GM12878 (cell line): ENCODE measurements at regions not wholly inside any gene's neighbourhood (a gene's known extent, or its start where the extent isn't known, plus 50 kb on each side); places are given as distances from the start of the nearest gene placed in this dataset.

ENCODE experiments used
- ATAC-seq: fragments of 200-7000 bp; cut with Tn5 transposase; 3 replicates; pipeline ENCODE4 v1.9.1; 2020; ENCODE audit warnings: mild to moderate bottlenecking, moderate library complexity
- BruUV-seq: library from RNA; stranded (reverse); fragments of 400-500 nt; replicated peaks from 2 replicates; lab custom pipeline; 2021; lab: Mats Ljungman, UMichigan
- CTCF ChIA-PET: fragments of 300-600 bp; sonication (Branson Sonifier 250); formaldehyde crosslinking; extraction: SDS; loops from one replicate; lab custom pipeline; 2021; ENCODE audit warnings: inconsistent platforms; lab: Yijun Ruan, JAX
- POLR2A ChIA-PET: fragments of 350-600 bp; formaldehyde crosslinking; extraction: SDS; loops from one replicate; lab custom pipeline; 2021; ENCODE audit warnings: inconsistent platforms; lab: Charles Lee
- RAD21 ChIA-PET: fragments of 300-600 bp; sonication (Branson Sonifier 250); formaldehyde crosslinking; loops from one replicate; lab custom pipeline; 2023; ENCODE audit warnings: antibody characterized with exemption; ENCODE audit not compliant: unreplicated experiment; lab: Charles Lee
- SMC1A ChIA-PET: fragments of 300-600 bp; sonication (Branson Sonifier 250); formaldehyde crosslinking; loops from one replicate; lab custom pipeline; 2023; ENCODE audit not compliant: unreplicated experiment, uncharacterized antibody; lab: Charles Lee
- DNase-seq: peaks from one replicate; pipeline ENCODE4 v3.0.0-alpha.2; 2011; ENCODE audit warnings: low read depth, low spot score
- FAIRE-seq: peaks from 3 replicates; lab custom pipeline; 2011; peaks lifted over from hg19 to GRCh38; lab: Jason Lieb, UNC
- H2AFZ ChIP-seq: 2 replicates; pipeline ENCODE4 v1.6.0; 2011; ENCODE audit warnings: low read depth, low read length, control low read depth; ENCODE audit not compliant: control insufficient read depth
- H3K27ac ChIP-seq: 2 replicates; pipeline ENCODE4 v1.5.1; 2011; ENCODE audit warnings: control low read depth; ENCODE audit not compliant: control insufficient read depth, insufficient read depth
- H3K27me3 ChIP-seq, 2 experiments: replicated peaks in 1 of 2; 2 replicates each; pipeline versions ENCODE4 v1.6.0 to v1.6.1; 2011; ENCODE audit warnings: low read length in 1 of 2; ENCODE audit not compliant: control insufficient read depth in 2 of 2, insufficient read depth in 2 of 2
- H3K36me3 ChIP-seq, 2 experiments: 2 replicates each; pipeline ENCODE4 v1.5.1; 2011; ENCODE audit warnings: low read length in 1 of 2; ENCODE audit not compliant: control insufficient read depth in 2 of 2, insufficient read depth in 2 of 2
- H3K4me1 ChIP-seq: 2 replicates; pipeline ENCODE4 v1.6.1; 2011; ENCODE audit warnings: mild to moderate bottlenecking, low read length, moderate library complexity, mixed read lengths; ENCODE audit not compliant: control insufficient read depth, insufficient read depth
- H3K4me2 ChIP-seq: 2 replicates; pipeline ENCODE4 v1.6.0; 2011; ENCODE audit warnings: control low read depth; ENCODE audit not compliant: control insufficient read depth, insufficient read depth
- H3K4me3 ChIP-seq: fragments of 200-600 bp; sonication (generic); 2 replicates; pipeline ENCODE4 v1.5.1; 2016
- H3K79me2 ChIP-seq: 2 replicates; pipeline ENCODE4 v1.6.0; 2011; ENCODE audit warnings: low read length; ENCODE audit not compliant: control insufficient read depth, insufficient read depth
- H3K9ac ChIP-seq: 2 replicates; pipeline ENCODE4 v1.8.0; 2011; ENCODE audit warnings: low read length, control low read depth, mixed read lengths; ENCODE audit not compliant: control insufficient read depth, insufficient read depth
- H3K9me3 ChIP-seq: replicated peaks from 3 replicates; pipeline ENCODE4 v1.5.1; 2011; ENCODE audit warnings: mild to moderate bottlenecking, low read length; ENCODE audit not compliant: control insufficient read depth, insufficient read depth
- H4K20me1 ChIP-seq: 2 replicates; pipeline ENCODE4 v1.6.0; 2011; ENCODE audit not compliant: control insufficient read depth, insufficient read depth
- MTA2 ChIP-seq: fragments of 450-650 bp; IDR thresholded peaks from 2 replicates; pipeline ENCODE4 v1.6.1; 2016; ENCODE audit warnings: low read depth, mild to moderate bottlenecking, moderate library complexity
- POLR2AphosphoS5 ChIP-seq: IDR thresholded peaks from 2 replicates; pipeline ENCODE4 v1.6.1; 2011; ENCODE audit warnings: mild to moderate bottlenecking, low read length, inconsistent platforms
- TARDBP ChIP-seq: IDR thresholded peaks from 2 replicates; pipeline ENCODE4 v1.6.1; 2016; ENCODE audit warnings: borderline replicate concordance
- TCF7 ChIP-seq: IDR thresholded peaks from 2 replicates; pipeline ENCODE4 v1.6.1; 2014; ENCODE audit warnings: antibody characterized with exemption, borderline replicate concordance
- ZZZ3 ChIP-seq: IDR thresholded peaks from 2 replicates; pipeline ENCODE4 v1.6.1; 2011; ENCODE audit warnings: low read depth; ENCODE audit not compliant: control insufficient read depth, insufficient read length
- WGBS: methylation state at CpG from one replicate; pipeline ENCODE4 v1.1.6; 2016; ENCODE audit warnings: low lambda C conversion rate; ENCODE audit not compliant: insufficient replicate concordance, insufficient coverage; ENCODE audit errors: missing lambda C conversion rate; 5-methylcytosine and 5-hydroxymethylcytosine counted together
- in situ Hi-C: fragments of 300-500 bp; cut with MboI; formaldehyde crosslinking; loops from 9 replicates; pipeline ENCODE4 v1.14.3; 2018; ENCODE audit warnings: mixed read lengths
- intact Hi-C: fragments of 100-400 bp; cut with micrococcal nuclease; formaldehyde crosslinking; loops from one replicate; pipeline ENCODE4 v1.14.2; 2022; ENCODE audit not compliant: unreplicated experiment
- TF ChIP-seq, protein P1 (sequence below): fragments of 450-650 bp; IDR thresholded peaks from 2 replicates; pipeline ENCODE4 v1.6.1; 2017; ENCODE audit warnings: mild to moderate bottlenecking, moderate library complexity
- TF ChIP-seq, protein P2 (sequence below): IDR thresholded peaks from 2 replicates; pipeline ENCODE4 v1.6.1; 2011; ENCODE audit warnings: low read depth, mild to moderate bottlenecking, low read length, moderate library complexity, borderline replicate concordance; ENCODE audit errors: extremely low read depth

DNA sequence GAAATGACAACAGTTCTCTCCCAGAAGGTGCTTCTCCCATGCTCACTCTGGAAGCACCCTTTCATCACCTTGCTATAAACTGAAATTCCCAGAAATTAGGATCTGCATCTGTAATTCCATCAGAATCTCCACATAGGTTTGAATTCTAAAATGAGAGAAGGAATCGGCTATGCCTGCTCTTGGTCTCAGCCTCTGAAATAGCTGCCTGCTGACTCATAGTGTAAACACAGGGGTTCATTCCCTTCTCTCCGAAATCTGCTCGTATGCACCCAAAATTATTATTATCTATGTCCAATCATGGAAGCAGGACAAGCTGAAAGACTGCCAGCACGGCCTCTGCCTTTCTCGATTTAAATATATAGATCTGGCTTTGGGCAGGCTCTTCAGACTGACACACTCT is 74.6 kb upstream of the TAB2 start:
- ChIA-PET SMC1A (interaction anchor here (0.8 to 1.1 kb wide), 2 partner anchors 29 to 158 kb away, joined by 3 read pairs; no protein-coding TSS in a partner anchor), CTCF (no interaction called here), RAD21 (no interaction called here), POLR2A (no interaction called here)
- H3K9ac ChIP-seq = no peak overlapping the region
- H3K36me3 ChIP-seq = no peaks in the 10 kb centered on the region
- no peak for ATAC-seq
- no peak overlapping the region for H3K4me2 ChIP-seq
- BruUV-seq = no TSS peak
- H3K4me3 ChIP-seq = no peak overlapping the region
- 92% methylated on average over 5 of the region's 5 CpGs for WGBS
- H3K9me3 ChIP-seq = peaks cover 12% of the 10 kb centered on the region
- DNase-seq = no peak
- no peaks in the 10 kb centered on the region for H3K27me3 ChIP-seq
- H3K79me2 ChIP-seq = no peaks in the 10 kb centered on the region
- H2AFZ ChIP-seq = no peak overlapping the region
- H3K4me1 ChIP-seq = peaks cover 11% of the 10 kb centered on the region
- no peak overlapping the region for H3K27ac ChIP-seq
- in situ Hi-C loops = no loop called here
- TF ChIP-seq TARDBP = no peak
- TF ChIP-seq, protein P1, sequence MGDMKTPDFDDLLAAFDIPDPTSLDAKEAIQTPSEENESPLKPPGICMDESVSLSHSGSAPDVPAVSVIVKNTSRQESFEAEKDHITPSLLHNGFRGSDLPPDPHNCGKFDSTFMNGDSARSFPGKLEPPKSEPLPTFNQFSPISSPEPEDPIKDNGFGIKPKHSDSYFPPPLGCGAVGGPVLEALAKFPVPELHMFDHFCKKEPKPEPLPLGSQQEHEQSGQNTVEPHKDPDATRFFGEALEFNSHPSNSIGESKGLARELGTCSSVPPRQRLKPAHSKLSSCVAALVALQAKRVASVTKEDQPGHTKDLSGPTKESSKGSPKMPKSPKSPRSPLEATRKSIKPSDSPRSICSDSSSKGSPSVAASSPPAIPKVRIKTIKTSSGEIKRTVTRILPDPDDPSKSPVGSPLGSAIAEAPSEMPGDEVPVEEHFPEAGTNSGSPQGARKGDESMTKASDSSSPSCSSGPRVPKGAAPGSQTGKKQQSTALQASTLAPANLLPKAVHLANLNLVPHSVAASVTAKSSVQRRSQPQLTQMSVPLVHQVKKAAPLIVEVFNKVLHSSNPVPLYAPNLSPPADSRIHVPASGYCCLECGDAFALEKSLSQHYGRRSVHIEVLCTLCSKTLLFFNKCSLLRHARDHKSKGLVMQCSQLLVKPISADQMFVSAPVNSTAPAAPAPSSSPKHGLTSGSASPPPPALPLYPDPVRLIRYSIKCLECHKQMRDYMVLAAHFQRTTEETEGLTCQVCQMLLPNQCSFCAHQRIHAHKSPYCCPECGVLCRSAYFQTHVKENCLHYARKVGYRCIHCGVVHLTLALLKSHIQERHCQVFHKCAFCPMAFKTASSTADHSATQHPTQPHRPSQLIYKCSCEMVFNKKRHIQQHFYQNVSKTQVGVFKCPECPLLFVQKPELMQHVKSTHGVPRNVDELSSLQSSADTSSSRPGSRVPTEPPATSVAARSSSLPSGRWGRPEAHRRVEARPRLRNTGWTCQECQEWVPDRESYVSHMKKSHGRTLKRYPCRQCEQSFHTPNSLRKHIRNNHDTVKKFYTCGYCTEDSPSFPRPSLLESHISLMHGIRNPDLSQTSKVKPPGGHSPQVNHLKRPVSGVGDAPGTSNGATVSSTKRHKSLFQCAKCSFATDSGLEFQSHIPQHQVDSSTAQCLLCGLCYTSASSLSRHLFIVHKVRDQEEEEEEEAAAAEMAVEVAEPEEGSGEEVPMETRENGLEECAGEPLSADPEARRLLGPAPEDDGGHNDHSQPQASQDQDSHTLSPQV = no peak
- TF ChIP-seq ZZZ3 = no peak
- TF ChIP-seq, protein P2, sequence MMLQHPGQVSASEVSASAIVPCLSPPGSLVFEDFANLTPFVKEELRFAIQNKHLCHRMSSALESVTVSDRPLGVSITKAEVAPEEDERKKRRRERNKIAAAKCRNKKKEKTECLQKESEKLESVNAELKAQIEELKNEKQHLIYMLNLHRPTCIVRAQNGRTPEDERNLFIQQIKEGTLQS = no peak
- no peak for TF ChIP-seq MTA2
- no peak for TF ChIP-seq POLR2AphosphoS5
- TF ChIP-seq TCF7 = no peak
- intact Hi-C loops = no loop called here
- no peak for FAIRE-seq
- no peaks in the 10 kb centered on the region for H4K20me1 ChIP-seq
